ENCODE measurements at regions not wholly inside any gene's neighbourhood (a gene's known extent, or its start where the extent isn't known, plus 50 kb on each side); places are given as distances from the start of the nearest gene placed in this dataset.

DNA sequence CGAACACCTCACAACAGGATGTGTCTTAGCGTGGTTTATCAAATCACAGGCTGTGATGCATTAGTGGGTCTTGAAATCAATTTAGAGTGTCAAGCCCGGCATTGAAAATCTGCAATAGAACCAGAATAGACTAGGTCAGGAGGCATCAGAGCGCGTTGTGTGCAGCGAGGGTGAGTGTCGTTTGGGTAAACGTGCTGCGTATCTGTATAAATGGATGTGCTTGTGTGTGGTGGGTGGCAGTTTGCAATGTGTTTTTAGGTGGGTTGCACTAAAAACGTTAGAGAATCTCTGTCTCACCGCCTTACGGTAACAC, 121.0 kb upstream of the SULF2 start:
- TF ChIP-seq ZNF232 (CRISPR knock-in tag; IDR thresholded peaks at IDR 0.05) (no peak), CREB1 (CRISPR knock-in tag; IDR thresholded peaks at IDR 0.05) (no peak), EMX1 (CRISPR knock-in tag; IDR thresholded peaks at IDR 0.05) (no peak), FOXJ3 (CRISPR knock-in tag; IDR thresholded peaks at IDR 0.05; ENCODE audit: borderline replicate concordance) (no peak), NR2C2 (CRISPR knock-in tag; IDR thresholded peaks at IDR 0.05) (no peak), SMAD3 (CRISPR knock-in tag; IDR thresholded peaks at IDR 0.05; ENCODE audit: borderline replicate concordance) (no peak), ZNF263 (CRISPR knock-in tag; IDR thresholded peaks at IDR 0.05; ENCODE audit: low read depth) (no peak), TEAD4 (CRISPR knock-in tag; IDR thresholded peaks at IDR 0.05) (no peak), CREM (CRISPR knock-in tag; IDR thresholded peaks at IDR 0.05) (no peak)
- TF ChIP-seq, protein P1, sequence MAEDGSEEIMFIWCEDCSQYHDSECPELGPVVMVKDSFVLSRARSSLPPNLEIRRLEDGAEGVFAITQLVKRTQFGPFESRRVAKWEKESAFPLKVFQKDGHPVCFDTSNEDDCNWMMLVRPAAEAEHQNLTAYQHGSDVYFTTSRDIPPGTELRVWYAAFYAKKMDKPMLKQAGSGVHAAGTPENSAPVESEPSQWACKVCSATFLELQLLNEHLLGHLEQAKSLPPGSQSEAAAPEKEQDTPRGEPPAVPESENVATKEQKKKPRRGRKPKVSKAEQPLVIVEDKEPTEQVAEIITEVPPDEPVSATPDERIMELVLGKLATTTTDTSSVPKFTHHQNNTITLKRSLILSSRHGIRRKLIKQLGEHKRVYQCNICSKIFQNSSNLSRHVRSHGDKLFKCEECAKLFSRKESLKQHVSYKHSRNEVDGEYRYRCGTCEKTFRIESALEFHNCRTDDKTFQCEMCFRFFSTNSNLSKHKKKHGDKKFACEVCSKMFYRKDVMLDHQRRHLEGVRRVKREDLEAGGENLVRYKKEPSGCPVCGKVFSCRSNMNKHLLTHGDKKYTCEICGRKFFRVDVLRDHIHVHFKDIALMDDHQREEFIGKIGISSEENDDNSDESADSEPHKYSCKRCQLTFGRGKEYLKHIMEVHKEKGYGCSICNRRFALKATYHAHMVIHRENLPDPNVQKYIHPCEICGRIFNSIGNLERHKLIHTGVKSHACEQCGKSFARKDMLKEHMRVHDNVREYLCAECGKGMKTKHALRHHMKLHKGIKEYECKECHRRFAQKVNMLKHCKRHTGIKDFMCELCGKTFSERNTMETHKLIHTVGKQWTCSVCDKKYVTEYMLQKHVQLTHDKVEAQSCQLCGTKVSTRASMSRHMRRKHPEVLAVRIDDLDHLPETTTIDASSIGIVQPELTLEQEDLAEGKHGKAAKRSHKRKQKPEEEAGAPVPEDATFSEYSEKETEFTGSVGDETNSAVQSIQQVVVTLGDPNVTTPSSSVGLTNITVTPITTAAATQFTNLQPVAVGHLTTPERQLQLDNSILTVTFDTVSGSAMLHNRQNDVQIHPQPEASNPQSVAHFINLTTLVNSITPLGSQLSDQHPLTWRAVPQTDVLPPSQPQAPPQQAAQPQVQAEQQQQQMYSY (CRISPR knock-in tag; IDR thresholded peaks at IDR 0.05): no peak
- TF ChIP-seq, protein P2, sequence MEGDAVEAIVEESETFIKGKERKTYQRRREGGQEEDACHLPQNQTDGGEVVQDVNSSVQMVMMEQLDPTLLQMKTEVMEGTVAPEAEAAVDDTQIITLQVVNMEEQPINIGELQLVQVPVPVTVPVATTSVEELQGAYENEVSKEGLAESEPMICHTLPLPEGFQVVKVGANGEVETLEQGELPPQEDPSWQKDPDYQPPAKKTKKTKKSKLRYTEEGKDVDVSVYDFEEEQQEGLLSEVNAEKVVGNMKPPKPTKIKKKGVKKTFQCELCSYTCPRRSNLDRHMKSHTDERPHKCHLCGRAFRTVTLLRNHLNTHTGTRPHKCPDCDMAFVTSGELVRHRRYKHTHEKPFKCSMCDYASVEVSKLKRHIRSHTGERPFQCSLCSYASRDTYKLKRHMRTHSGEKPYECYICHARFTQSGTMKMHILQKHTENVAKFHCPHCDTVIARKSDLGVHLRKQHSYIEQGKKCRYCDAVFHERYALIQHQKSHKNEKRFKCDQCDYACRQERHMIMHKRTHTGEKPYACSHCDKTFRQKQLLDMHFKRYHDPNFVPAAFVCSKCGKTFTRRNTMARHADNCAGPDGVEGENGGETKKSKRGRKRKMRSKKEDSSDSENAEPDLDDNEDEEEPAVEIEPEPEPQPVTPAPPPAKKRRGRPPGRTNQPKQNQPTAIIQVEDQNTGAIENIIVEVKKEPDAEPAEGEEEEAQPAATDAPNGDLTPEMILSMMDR (IDR thresholded peaks at IDR 0.05): no peak
- TF ChIP-seq, protein P3, sequence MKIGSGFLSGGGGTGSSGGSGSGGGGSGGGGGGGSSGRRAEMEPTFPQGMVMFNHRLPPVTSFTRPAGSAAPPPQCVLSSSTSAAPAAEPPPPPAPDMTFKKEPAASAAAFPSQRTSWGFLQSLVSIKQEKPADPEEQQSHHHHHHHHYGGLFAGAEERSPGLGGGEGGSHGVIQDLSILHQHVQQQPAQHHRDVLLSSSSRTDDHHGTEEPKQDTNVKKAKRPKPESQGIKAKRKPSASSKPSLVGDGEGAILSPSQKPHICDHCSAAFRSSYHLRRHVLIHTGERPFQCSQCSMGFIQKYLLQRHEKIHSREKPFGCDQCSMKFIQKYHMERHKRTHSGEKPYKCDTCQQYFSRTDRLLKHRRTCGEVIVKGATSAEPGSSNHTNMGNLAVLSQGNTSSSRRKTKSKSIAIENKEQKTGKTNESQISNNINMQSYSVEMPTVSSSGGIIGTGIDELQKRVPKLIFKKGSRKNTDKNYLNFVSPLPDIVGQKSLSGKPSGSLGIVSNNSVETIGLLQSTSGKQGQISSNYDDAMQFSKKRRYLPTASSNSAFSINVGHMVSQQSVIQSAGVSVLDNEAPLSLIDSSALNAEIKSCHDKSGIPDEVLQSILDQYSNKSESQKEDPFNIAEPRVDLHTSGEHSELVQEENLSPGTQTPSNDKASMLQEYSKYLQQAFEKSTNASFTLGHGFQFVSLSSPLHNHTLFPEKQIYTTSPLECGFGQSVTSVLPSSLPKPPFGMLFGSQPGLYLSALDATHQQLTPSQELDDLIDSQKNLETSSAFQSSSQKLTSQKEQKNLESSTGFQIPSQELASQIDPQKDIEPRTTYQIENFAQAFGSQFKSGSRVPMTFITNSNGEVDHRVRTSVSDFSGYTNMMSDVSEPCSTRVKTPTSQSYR (CRISPR knock-in tag; IDR thresholded peaks at IDR 0.05): no peak
- TF ChIP-seq, protein P4, sequence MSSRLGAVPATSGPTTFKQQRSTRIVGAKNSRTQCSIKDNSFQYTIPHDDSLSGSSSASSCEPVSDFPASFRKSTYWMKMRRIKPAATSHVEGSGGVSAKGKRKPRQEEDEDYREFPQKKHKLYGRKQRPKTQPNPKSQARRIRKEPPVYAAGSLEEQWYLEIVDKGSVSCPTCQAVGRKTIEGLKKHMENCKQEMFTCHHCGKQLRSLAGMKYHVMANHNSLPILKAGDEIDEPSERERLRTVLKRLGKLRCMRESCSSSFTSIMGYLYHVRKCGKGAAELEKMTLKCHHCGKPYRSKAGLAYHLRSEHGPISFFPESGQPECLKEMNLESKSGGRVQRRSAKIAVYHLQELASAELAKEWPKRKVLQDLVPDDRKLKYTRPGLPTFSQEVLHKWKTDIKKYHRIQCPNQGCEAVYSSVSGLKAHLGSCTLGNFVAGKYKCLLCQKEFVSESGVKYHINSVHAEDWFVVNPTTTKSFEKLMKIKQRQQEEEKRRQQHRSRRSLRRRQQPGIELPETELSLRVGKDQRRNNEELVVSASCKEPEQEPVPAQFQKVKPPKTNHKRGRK (CRISPR knock-in tag; IDR thresholded peaks at IDR 0.05; ENCODE audit: borderline replicate concordance): no peak
- TF ChIP-seq, protein P5, sequence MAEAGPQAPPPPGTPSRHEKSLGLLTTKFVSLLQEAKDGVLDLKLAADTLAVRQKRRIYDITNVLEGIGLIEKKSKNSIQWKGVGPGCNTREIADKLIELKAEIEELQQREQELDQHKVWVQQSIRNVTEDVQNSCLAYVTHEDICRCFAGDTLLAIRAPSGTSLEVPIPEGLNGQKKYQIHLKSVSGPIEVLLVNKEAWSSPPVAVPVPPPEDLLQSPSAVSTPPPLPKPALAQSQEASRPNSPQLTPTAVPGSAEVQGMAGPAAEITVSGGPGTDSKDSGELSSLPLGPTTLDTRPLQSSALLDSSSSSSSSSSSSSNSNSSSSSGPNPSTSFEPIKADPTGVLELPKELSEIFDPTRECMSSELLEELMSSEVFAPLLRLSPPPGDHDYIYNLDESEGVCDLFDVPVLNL (CRISPR knock-in tag; IDR thresholded peaks at IDR 0.05; ENCODE audit: borderline replicate concordance, low read depth): no peak
